RPMI8226 (cell line): ENCODE measurements at regions not wholly inside any gene's neighbourhood (a gene's known extent, or its start where the extent isn't known, plus 50 kb on each side); places are given as distances from the start of the nearest gene placed in this dataset.

Source experiments
- DNase-seq: peaks from one replicate; pipeline ENCODE4 v3.0.0-alpha.2; 2015

DNA sequence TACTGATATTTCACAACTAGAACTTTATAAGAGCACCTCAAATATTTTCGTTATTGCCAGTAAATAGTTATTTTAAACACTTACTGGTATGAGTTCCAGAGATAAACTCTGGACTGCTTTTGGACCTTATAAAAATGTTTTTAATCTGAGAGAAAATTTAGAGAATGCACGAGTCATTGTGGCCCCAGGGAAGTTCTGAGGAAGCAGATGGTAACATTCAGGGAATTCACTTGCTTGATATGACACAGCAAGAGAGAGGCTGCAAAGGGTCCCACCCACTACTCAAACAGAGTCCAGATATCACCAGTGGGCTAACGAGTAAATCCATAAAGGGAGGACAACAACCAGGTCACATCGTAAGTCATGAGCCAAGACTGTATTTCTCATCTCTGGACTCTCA is 526.8 kb downstream of the TDRD15 start:
- DNase-seq: no peak

DNA sequence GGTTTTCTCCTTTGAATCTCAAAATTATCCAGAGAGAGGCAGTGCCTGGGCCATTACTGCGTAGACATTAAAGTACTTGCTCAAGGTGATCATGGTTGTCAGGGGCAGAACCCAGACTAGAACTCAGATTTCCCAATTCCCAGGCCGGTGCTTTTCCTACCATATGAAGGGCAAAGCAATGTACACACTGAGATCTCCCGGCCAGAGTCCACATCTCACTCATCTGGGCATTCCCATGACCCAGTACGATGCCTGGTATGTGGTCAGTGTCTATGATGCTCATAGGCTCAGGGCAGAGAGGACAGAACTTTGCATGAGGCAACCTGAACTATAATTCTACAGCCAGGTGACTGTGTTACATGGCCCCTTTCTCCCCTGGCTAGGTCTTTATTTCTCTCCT is 531.4 kb downstream of the TDRD15 start:
- DNase-seq: no peak

DNA sequence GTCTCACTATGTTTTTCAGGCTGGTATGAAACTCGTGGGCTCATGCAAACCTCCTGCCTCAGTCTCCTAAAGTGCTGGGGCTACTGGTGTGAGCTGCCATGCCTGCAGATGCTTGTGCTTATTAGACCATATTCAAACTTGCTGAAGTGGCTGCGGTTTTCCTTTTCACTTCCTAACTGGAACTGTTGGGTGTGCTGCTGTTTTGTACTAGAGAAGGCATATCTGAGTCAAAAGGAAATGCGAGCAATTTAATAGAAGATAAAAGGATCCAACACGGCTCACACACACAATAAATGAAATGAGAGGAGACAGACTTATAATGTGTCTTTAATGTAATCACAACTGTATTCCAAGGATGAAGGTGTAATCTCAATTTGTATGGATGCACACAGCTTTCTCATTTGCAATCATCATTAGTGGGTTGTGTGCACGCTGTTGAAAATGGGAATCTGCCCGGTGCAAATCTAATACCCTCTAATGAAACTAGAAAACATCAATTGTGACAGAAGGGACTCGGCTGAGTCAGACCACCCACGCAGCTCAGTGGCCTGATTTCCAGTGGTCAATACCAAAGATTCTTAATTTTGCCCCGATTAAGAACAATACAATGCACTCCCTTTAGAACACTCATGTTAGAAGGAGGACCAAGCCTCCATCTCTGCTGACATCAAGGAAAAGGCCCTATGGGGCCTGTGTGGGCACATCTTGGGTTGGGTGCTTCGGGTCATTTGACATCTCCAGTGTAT is 532.7 kb downstream of the TDRD15 start:
- DNase-seq: peak; percentile 2

DNA sequence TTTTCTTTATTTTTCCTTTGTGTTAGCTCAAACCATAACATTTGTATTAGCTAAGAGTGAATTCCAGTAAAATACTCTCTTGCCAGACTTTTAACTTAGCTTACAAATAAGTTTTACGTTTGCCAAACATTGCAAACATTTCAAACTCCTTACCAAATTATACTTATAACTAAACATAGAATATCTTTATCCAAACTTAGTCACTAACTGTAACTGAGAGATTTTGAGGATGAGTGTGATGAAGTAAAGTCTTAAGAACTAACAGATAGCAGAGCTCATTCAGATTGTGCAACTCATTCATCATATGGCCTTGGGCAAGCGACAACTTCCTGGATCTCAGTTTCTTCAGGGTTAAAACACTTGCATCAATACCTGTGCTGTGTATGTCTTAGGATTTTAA is 533.7 kb downstream of the TDRD15 start:
- DNase-seq: no peak

DNA sequence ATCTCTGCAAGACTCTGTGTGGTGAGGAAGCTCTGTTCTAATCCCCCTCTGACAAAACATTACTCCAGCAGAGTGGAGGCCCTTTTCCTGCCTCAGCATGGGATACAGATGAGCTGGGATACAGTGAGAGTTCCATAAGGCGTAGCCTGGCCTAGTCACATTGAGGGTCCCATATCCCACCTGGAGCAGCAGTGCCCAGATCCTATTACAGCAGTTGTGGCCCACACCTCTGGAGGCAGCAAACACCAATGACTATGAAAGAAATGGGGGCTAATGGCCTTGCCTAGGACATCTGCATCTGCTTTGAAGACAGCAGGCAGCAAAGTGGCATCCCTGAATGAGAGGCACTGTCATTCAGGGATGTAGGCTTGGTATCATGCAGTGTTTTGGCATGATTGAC is 534.5 kb downstream of the TDRD15 start:
- DNase-seq: no peak

DNA sequence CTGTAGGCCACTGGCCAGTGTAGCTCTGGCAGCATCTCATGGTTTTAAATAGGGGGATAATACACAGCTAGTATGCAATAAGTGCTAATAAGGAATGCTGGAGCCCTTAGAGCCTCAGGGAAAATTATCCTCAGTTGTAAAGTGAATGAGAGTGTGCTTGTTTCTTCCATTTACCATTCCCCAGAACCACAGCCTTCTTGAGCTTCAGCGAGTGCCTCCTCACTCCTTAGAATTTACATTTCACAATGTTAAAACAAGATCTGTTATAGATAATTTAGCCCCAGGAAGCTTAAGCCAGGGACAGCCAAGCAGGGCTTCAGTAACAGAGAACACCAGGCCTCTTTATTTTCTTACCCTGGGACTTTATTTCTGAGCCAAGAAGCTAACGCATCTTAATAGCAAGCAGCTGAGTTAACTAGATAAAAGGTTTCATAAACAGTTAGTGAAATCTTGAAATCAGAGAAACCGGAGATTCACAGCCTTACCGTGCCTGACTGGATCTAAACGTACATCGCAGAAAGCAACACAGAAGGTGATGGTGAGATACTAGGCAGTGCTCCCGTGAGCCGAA is 535.2 kb downstream of the TDRD15 start:
- no peak for DNase-seq

DNA sequence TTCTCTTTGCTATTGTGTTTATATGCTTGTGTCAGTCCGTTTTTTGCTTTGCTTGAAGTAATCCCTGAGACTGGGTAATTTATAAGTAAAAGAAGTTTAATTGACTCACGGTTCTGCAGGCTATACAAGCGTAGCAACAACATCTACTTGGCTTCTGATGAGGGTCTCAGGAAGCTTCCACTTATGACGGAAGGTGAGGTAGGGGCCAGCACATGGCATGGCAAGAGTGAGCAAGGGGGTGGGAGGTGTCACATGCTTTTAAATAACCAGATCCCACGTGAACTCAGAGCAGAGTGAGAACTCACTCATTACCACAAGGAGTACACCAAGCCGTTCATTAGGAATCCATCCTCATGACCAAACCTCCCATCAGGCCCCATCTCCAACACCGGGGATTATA is 540.3 kb downstream of the TDRD15 start:
- DNase-seq: no peak

DNA sequence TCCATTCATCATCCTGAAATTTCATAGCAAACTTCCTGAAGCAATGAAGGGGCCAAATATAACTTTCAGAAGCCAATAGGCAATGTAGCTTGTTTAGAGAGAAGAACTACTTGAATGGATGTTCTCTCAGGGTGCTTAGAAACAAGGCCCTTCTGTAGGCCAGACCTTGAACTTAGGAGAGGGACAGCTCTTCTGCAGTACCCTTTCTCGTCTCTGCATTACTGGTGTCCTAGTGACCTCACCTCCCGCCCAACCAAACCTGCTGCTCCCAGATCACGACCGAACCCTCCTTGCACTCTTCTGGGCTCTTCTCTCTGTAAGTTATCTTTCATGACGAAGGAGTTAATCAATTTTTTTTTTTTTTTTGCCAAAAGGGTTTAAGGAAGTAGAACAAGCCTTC is 543.9 kb downstream of the TDRD15 start:
- no peak for DNase-seq

DNA sequence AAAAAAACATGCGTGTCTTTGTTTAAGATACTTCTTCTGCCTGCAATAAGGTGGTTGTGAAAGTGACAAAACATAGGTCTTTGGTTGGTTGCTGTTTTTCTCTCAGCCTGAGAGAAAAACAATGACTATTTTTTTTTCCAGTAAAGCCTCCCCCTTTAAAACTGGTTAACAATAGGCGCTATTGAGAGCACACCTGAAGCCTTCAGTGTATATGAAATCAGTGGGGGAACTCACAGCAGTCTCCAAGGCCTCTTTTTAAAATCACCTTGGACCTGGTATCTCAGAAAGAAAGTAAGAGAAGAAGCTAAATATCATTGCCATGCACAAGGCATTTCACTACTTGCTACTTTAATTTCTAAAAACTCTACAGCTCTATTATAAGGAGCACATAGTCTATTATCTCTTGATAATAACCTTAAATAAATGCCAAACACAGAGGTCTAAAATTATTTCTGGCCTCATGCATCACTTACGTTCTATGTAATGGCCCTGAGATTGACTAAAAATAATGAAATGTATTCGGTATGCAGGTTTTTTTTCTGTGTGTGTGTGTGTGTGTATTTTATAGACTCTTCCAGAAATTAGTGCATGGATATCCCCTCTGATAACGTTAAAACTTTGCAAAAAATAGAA is 544.4 kb downstream of the TDRD15 start:
- DNase-seq: no peak

DNA sequence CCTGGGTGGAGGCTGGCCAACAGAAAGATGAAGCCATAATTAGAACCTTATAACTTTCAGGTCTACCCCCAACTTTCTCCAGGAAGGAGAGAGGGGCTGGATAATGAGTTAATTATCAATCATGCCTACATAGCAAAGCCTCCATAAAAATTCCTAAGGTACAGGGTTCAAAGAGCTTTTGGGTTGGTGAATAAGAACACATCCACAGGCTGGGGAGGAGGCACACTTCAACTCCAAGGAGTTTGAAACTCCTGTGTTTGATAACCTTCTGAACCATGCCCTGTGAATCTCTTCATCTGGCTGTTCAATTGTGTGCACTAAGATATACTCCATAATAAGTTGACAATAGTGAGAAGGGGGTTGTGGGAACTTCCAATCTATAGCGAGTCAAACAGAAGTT is 552.3 kb downstream of the TDRD15 start:
- no peak for DNase-seq

DNA sequence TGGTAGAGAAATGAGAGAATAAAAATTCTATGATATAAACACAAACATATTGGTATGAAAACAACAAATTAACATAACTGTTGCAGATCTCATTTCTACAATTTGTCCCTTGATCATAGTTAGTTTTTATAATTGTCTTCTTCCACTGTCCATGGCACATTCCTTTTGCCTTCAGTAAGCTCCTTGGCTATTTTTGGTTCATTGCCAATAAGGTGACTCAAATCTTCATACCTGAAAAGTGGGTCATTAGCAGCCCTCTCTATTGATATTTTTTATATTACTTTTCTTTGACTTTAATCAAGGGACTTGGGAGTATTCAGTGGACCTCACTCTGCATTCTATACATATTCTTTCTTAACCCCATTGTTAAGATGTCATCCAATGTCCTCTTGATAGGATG is 552.9 kb downstream of the TDRD15 start:
- DNase-seq: no peak

DNA sequence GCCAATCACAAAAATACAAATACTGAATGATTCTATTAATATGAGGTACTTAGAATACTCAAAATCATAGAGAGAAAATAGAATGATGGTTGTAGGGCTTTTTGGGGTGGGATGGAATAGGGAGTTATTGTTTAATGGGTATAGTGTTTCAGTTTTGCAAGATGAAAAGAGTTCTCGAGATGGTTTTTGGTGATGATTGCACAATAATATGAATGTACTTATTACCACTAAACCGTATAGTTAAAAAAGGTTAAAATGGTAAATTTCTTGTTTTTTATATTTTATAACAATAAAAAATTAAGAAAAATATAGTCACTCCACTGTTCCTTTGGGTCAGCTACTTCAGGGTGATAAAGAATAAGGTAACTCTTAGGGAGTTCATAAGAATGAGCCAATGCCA is 560.1 kb downstream of the TDRD15 start:
- DNase-seq: no peak

DNA sequence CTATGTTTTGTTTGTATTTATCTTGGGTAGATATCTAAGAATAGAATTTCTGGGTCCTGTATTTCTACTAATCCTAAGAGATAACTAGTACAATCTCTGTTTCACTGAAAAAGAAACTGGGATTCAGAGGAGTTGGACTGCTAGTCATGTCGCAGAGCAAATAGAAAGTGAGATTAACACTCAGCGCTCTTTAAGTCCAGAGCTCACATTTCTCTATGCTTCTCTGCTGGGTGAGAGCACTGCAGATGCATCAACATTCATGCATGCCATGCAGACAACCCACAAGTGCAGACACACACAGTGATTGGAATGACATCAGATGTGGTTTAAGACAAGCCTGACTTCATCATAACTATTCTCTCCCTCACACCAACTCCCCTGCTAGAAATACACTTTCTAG is 563.8 kb downstream of the TDRD15 start:
- DNase-seq: no peak

DNA sequence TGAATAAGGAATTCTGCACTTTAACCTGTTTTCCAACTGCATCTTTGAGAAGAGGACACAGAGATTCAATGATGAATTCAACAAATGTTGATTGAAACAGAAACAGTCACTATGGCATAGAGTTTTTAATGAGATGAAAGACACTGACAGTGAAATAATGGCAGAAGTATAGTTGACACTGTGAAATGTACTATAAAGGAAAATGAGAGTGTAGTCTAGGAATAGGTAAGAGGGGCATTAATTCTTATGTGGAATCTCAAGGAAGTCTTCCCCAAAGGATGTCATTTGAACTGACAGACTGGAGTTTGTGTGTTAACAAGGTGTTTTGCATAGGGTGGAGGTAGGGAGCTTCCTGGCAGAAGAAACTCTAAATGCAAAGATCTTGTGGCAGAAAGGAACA is 566.2 kb downstream of the TDRD15 start:
- no peak for DNase-seq

DNA sequence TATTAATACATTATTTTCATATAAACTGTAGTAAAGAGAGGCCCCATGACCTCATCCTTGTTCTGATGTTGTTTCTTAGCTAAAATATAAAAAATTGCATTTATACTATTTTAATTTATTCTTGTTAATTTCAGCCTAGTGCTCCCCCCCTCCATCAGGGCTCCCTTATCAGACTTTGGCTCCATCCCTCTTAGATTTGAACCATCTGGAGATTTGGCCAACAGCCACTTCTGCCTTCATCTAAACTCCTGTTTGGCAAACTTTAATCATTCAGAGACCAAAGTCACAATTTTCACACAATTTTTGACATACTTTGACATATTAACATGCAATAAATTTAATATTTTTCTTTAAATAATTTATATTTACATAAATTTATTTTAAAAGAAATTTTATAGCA is 569.3 kb downstream of the TDRD15 start:
- no peak for DNase-seq

DNA sequence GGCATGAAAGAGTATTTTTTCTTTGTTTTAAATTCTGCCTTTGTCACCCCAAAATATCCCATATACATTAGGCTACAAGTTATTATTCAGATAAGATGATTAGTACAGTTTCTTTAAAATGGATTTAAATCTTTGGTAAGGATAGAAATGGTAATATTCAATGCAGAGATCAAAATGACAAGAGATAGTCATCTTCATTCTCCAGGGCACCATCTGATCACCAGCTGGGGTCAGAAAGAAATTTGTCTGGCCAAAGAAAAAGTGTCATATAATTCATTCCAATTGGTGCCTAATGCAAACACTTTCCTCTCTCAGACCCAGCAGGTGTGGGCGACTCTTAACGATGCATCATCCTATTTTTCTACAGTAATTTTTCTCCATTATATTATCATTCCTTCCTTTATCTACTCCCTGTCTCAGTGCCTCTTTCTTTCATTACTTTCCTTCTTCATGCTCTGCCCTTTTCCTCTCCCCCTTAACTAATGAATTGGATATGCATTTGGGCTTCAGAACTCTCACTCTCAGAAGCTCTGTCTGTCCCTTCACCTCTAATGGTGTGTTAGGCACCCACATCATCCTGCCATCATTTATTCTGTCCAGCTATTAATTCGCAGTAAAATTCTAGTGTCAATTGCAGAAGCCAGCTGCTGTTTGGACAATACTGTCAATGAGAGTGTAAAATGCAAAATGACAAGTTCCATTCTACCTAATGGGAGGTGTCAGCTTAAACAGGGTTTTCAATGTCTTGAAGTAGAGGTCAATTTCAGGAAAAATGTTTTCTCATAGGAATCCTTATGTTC is 570.5 kb downstream of the TDRD15 start:
- DNase-seq: no peak

DNA sequence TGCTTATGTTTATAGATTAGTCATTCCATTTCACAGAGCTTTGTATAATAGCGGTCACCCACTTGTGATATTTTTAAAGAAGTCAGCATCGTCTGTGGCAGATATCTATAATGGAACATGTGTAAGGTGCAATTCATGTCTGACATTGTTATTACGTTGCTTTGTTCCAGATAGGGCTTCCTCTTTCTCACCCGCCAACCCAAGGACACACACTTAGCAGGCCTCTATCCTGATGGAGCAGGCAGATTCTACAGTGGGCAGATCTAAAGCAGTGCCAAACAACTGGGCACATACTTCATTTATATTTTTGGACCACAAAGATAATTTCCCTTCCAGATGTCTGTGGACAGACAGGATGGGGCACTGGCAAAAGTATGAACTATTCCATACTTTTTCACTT is 573.1 kb downstream of the TDRD15 start:
- no peak for DNase-seq

DNA sequence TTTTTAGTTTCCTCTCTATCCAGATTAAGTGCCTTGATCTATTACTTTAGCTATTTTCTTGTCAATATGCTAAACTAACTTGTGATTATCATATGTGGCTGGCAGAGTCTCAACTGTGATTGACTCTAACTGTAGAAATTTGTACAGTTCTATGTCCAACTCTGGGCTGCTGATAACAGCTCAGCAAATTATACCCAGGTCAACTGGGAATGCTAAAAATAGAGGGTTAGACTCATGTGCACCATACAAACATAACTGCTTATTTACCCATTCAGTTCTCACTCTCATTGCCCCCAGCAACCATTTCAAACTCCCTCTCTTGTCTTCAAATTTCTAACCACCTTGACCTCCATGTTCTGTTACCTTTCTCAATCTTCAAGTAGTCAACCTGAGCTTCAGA is 576.9 kb downstream of the TDRD15 start:
- DNase-seq: no peak

DNA sequence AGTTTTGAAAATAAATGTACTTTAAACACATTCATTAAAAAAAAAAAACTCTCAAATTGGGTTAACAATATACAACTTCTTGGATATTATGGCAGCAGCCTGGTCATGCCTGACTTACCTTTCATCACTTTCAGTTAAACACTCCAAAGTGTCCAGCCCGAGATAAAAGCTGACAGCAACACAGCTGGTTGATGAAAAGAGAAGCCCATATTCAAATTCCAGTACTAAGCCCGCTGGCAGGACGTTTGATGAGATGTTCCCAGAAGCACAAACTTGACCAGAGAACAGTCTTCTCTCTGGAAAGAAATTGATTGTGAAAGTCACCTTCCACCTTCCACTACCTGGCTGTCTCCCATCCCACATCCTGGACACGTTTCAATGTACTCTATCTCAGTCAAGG is 586.3 kb downstream of the TDRD15 start:
- DNase-seq: no peak

DNA sequence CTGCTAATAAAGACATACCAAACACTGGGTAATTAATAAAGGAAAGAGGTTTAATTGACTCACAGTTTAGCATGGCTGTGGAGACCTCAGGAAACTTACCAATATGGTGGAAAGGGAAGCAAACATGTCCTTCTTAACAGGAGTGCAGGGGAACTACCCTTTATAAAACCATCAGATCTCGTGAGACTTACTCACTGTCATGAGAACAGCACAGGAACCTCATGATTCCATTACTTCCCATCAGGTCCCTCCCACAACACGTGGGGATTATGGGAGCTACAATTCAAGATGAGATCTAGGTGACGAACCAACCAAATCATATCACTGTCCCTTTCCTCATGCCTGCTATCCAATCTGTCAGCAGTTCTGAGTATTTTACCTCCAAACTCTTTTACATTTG is 586.7 kb downstream of the TDRD15 start:
- DNase-seq: no peak

DNA sequence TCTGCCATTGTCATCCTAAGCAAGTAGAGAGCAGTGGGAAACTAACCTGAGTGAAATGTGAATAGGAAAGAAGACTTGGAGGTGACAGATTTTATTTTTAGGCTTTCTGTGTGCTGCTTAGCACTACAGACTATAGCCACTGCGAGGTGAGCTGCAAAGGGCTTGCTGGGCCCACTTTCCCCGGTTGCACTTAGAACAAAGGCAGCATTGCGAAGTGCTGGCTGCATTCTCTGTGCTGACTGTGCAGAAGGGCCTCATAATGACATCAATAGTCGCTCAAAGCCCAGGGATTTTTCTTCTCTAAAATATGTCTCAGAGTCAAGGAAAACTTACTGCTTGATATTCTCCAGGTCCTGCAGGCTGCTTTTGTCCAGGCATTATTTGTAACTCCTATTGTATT is 592.1 kb downstream of the TDRD15 start:
- DNase-seq: no peak

DNA sequence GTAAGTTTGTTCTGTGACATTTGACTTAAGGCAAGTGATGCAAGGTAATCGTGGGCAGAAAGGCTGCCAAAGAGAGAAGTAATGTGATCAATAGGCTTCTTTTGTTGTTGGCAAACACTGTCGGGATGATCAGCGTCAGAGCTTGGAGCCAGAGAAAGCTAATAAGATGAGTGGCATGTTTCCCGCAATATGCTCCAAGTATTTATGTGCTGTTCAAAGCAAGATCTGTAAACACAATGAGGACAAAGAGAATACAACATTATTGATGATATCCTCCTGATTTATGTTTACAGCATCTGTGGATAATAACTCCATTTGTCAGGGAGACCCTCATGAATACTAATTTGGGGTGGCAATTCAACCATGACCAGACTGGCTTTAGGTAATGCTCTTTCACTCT is 603.3 kb downstream of the TDRD15 start:
- DNase-seq: no peak

DNA sequence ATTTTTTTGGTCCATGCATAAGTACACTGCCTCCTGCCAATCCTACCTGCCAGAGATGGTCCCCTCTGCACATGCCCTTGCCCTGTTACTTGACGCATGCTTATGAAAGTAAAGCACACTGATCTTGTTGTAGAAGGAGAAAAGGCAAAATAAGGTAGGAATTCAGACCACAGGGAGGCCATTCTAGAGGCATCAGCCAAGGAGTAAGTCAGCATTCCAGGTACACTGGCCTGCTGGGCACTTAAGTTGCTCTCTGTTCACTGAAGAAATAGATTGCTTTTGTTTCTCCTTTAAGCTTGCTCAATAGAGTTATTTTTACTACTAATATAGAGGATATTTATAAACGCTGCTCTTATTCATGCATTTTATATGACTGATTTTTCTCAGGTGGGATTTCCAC is 604.4 kb downstream of the TDRD15 start:
- no peak for DNase-seq

DNA sequence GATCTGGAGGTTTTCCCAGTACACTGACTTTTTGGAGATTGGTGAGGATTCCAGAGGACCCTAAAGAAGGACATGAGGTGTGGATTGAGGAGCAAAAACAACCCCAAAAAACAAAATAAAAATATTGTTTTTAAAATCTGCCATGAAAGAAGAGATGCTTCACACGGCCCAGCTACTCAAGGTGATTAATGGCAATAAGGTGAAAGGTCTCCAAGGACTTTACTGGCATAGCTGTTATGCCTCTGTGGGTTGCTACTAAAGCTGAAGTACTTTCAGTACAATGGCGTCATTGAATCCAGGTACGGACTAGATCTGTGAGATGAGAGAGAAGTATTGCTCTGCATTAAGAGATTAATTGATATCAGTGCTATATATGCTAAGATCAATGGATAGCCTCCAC is 606.4 kb downstream of the TDRD15 start:
- DNase-seq: no peak
